ENCODE measurements at regions not wholly inside any gene's neighbourhood (a gene's known extent, or its start where the extent isn't known, plus 50 kb on each side); places are given as distances from the start of the nearest gene placed in this dataset.

GRCh38 chr20:43306837-43307236 is 117.1 kb upstream of the PTPRT start:
- no peak for DNase-seq (ENCODE audit: low spot score)

GRCh38 chr20:43305749-43306148 is 116.0 kb upstream of the PTPRT start:
- DNase-seq (ENCODE audit: low spot score), result no peak

GRCh38 chr20:43304598-43304997 is 114.9 kb upstream of the PTPRT start:
- DNase-seq (ENCODE audit: low spot score), result no peak

GRCh38 chr20:43302936-43303335 is 113.2 kb upstream of the PTPRT start:
- DNase-seq (ENCODE audit: low spot score), result no peak

- no peak for DNase-seq (ENCODE audit: low spot score)
These were observed 111.2 kb upstream of the PTPRT start for GRCh38 chr20:43300901-43301300.

- DNase-seq (ENCODE audit: low spot score), result no peak
These were observed 106.1 kb upstream of the PTPRT start for GRCh38 chr20:43295781-43296180.

GRCh38 chr20:43295263-43295662 is 105.6 kb upstream of the PTPRT start:
- DNase-seq (ENCODE audit: low spot score), result no peak

GRCh38 chr20:43294031-43294430 is 104.3 kb upstream of the PTPRT start:
- DNase-seq (ENCODE audit: low spot score), result no peak

GRCh38 chr20:43293068-43293786 is 103.5 kb upstream of the PTPRT start:
- DNase-seq (ENCODE audit: low spot score), result no peak

- no peak for DNase-seq (ENCODE audit: low spot score)
These were observed 102.5 kb upstream of the PTPRT start for GRCh38 chr20:43292222-43292621.

- no peak for DNase-seq (ENCODE audit: low spot score)
These were observed 97.9 kb upstream of the PTPRT start for GRCh38 chr20:43287637-43288036.

- no peak for DNase-seq (ENCODE audit: low spot score)
These were observed 95.5 kb upstream of the PTPRT start for GRCh38 chr20:43285170-43285569.

- no peak for DNase-seq (ENCODE audit: low spot score)
These were observed 94.8 kb upstream of the PTPRT start for GRCh38 chr20:43284486-43284885.

- no peak for DNase-seq (ENCODE audit: low spot score)
These were observed 93.4 kb upstream of the PTPRT start for GRCh38 chr20:43283126-43283525.

GRCh38 chr20:43271980-43272379 is 82.3 kb upstream of the PTPRT start:
- DNase-seq (ENCODE audit: low spot score), result no peak

GRCh38 chr20:43265449-43265848 is 75.7 kb upstream of the PTPRT start:
- DNase-seq (ENCODE audit: low spot score), result no peak

- DNase-seq (ENCODE audit: low spot score), result no peak
These were observed 73.5 kb upstream of the PTPRT start for GRCh38 chr20:43263226-43263625.

- no peak for DNase-seq (ENCODE audit: low spot score)
These were observed 72.6 kb upstream of the PTPRT start for GRCh38 chr20:43262341-43262740.

- DNase-seq (ENCODE audit: low spot score), result no peak
These were observed 66.2 kb upstream of the PTPRT start for GRCh38 chr20:43255877-43256276.

GRCh38 chr20:43252761-43253160 is 63.1 kb upstream of the PTPRT start:
- no peak for DNase-seq (ENCODE audit: low spot score)

- no peak for DNase-seq (ENCODE audit: low spot score)
These were observed 58.6 kb upstream of the PTPRT start for GRCh38 chr20:43248341-43248740.

GRCh38 chr20:43247361-43247760 is 57.7 kb upstream of the PTPRT start:
- no peak for DNase-seq (ENCODE audit: low spot score)

- DNase-seq (ENCODE audit: low spot score), result no peak
These were observed 54.9 kb upstream of the PTPRT start for GRCh38 chr20:43244647-43245046.

- DNase-seq (ENCODE audit: low spot score), result no peak
These were observed 54.1 kb upstream of the PTPRT start for GRCh38 chr20:43243672-43244269.

Data from hepatic stellate cell (primary cell).